MCF 10A (cell line): ENCODE measurements at regions not wholly inside any gene's neighbourhood (a gene's known extent, or its start where the extent isn't known, plus 50 kb on each side); places are given as distances from the start of the nearest gene placed in this dataset.

ENCODE experiments used
- BruUV-seq: library from RNA; stranded (reverse); fragments of 400-500 nt; replicated peaks from 2 replicates; lab custom pipeline; 2021; lab: Mats Ljungman, UMichigan
- CTCF ChIA-PET: fragments of 300-600 bp; sonication (Branson Sonifier 250); formaldehyde crosslinking; extraction: SDS; loops from one replicate; lab custom pipeline; 2021; ENCODE audit warnings: antibody characterized with exemption, inconsistent platforms; lab: Yijun Ruan, JAX
- POLR2A ChIA-PET: fragments of 300-600, 350-650 bp; sonication (Branson Sonifier 250); formaldehyde crosslinking; extraction: SDS; loops from one replicate; lab custom pipeline; 2020; ENCODE audit warnings: antibody characterized with exemption, inconsistent platforms; lab: Yijun Ruan, JAX
- DNase-seq: peaks from one replicate; pipeline ENCODE4 v3.0.0-alpha.2; 2018; ENCODE audit not compliant: unreplicated experiment
- H3K27ac Mint-ChIP-seq: one replicate; pipeline ENCODE4 v1.8.0; 2022; ENCODE audit warnings: mild to moderate bottlenecking, low read depth, mixed read lengths; ENCODE audit not compliant: unreplicated experiment
- H3K27me3 Mint-ChIP-seq: one replicate; pipeline ENCODE4 v1.8.0; 2022; ENCODE audit warnings: mixed read lengths; ENCODE audit not compliant: insufficient read depth, unreplicated experiment
- H3K36me3 Mint-ChIP-seq: one replicate; pipeline ENCODE4 v1.8.0; 2022; ENCODE audit warnings: mild to moderate bottlenecking, moderate library complexity, mixed read lengths; ENCODE audit not compliant: insufficient read depth, unreplicated experiment
- H3K4me1 Mint-ChIP-seq: one replicate; pipeline ENCODE4 v1.8.0; 2022; ENCODE audit warnings: mixed read lengths; ENCODE audit not compliant: insufficient read depth, unreplicated experiment
- H3K4me3 Mint-ChIP-seq: one replicate; pipeline ENCODE4 v1.8.0; 2022; ENCODE audit warnings: mild to moderate bottlenecking, moderate library complexity, mixed read lengths; ENCODE audit not compliant: unreplicated experiment
- H3K9me3 Mint-ChIP-seq: one replicate; pipeline ENCODE4 v1.8.0; 2022; ENCODE audit warnings: mixed read lengths; ENCODE audit not compliant: unreplicated experiment
- CTCF ChIP-seq: fragments of 200-600 bp; IDR thresholded peaks from one replicate; pipeline ENCODE4 v1.8.0; 2022; ENCODE audit warnings: antibody characterized with exemption, mild to moderate bottlenecking; ENCODE audit not compliant: unreplicated experiment
- intact Hi-C: fragments of 100-400 bp; cut with micrococcal nuclease; formaldehyde crosslinking; loops from 2 replicates; pipeline ENCODE4 v1.14.1; 2022

GRCh38 chr3:164658125-164658524 is 420.2 kb downstream of the SI start:
- Mint-ChIP-seq H3K27me3 (peaks cover 63% of the 10 kb centered on the region), H3K27ac (no peak overlapping the region), H3K4me3 (no peak overlapping the region), H3K36me3 (no peaks in the 10 kb centered on the region), H3K4me1 (no peaks in the 10 kb centered on the region), H3K9me3 (no peaks in the 10 kb centered on the region)
- POLR2A ChIA-PET = no interaction called here
- TF ChIP-seq CTCF = no peak
- intact Hi-C loops = no loop called here
- no TSS peak for BruUV-seq
- CTCF ChIA-PET = no interaction called here
- DNase-seq = no peak

GRCh38 chr3:164657631-164658030 is 420.7 kb downstream of the SI start:
- Mint-ChIP-seq H3K27me3 (peaks cover 62% of the 10 kb centered on the region), H3K27ac (no peak overlapping the region), H3K9me3 (no peaks in the 10 kb centered on the region), H3K36me3 (no peaks in the 10 kb centered on the region), H3K4me3 (no peak overlapping the region), H3K4me1 (no peaks in the 10 kb centered on the region)
- ChIA-PET CTCF (no interaction called here), POLR2A (no interaction called here)
- TF ChIP-seq CTCF = no peak
- BruUV-seq = no TSS peak
- intact Hi-C loops = no loop called here
- no peak for DNase-seq

DNA sequence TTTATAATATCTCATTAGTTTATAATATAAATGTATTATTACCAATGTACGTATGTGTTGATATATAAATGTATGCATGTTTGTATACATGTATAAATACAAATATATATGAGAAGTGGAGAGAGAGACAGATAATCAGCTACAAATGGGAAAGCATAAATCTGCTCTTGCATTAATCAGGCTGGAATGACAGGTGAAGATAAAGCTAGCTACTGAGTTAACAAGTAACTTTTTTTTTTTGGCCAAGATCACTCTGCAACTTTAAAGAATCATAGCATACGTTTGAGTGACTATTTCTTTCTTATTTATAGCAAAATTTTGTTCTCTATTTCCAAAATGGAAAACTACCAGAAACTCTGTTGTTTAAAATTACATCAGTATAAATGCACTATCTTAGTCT is 422.8 kb downstream of the SI start:
- BruUV-seq = no TSS peak

GRCh38 chr3:164641071-164641470 is 437.2 kb downstream of the SI start:
- POLR2A ChIA-PET = no interaction called here
- H3K27ac Mint-ChIP-seq = no peak overlapping the region
- no TSS peak for BruUV-seq
- H3K27me3 Mint-ChIP-seq = peaks cover 65% of the 10 kb centered on the region
- intact Hi-C loops = no loop called here
- TF ChIP-seq CTCF = no peak
- no peak overlapping the region for H3K4me3 Mint-ChIP-seq
- CTCF ChIA-PET = interaction anchor here (0.6 kb wide), 1 partner anchor 51 kb away, joined by 3 read pairs; no protein-coding TSS in a partner anchor
- H3K36me3 Mint-ChIP-seq = no peaks in the 10 kb centered on the region
- no peaks in the 10 kb centered on the region for H3K9me3 Mint-ChIP-seq
- no peak for DNase-seq
- no peaks in the 10 kb centered on the region for H3K4me1 Mint-ChIP-seq

More for the DNA sequence above, 422.8 kb downstream of the SI start:
- Mint-ChIP-seq H3K4me1 (no peaks in the 10 kb centered on the region), H3K4me3 (no peak overlapping the region), H3K27me3 (peaks cover 69% of the 10 kb centered on the region), H3K27ac (no peak overlapping the region), H3K36me3 (no peaks in the 10 kb centered on the region), H3K9me3 (no peaks in the 10 kb centered on the region)
- intact Hi-C loops = no loop called here
- ChIA-PET POLR2A (no interaction called here), CTCF (no interaction called here)
- no peak for DNase-seq
- no peak for TF ChIP-seq CTCF
